Activated CD4-positive, alpha-beta T cell treated with anti-CD3 and anti-CD28 coated beads, Interleukin-2, amount 10 ng/mL, durations not matched to agents 24 days and 14 days (primary cell): ENCODE measurements at regions not wholly inside any gene's neighbourhood (a gene's known extent, or its start where the extent isn't known, plus 50 kb on each side); places are given as distances from the start of the nearest gene placed in this dataset.

Experiments
- DNase-seq: peaks from one replicate; pipeline ENCODE4 v3.0.0; 2022
- H3K27ac Mint-ChIP-seq: one replicate; pipeline ENCODE4 v1.8.0; 2022; ENCODE audit warnings: mild to moderate bottlenecking, mixed read lengths
- H3K27me3 Mint-ChIP-seq: one replicate; pipeline ENCODE4 v1.8.0; 2022; ENCODE audit warnings: mixed read lengths
- H3K36me3 Mint-ChIP-seq: one replicate; pipeline ENCODE4 v1.8.0; 2022; ENCODE audit warnings: low read depth, mild to moderate bottlenecking, mixed read lengths
- H3K4me1 Mint-ChIP-seq: one replicate; pipeline ENCODE4 v1.8.0; 2021; ENCODE audit warnings: mixed read lengths
- H3K4me3 Mint-ChIP-seq: one replicate; pipeline ENCODE4 v1.8.0; 2022; ENCODE audit warnings: mild to moderate bottlenecking, moderate library complexity, mixed read lengths
- H3K9me3 Mint-ChIP-seq: one replicate; pipeline ENCODE4 v1.8.0; 2021; ENCODE audit warnings: mixed read lengths
- intact Hi-C: fragments of 100-400 bp; cut with micrococcal nuclease; formaldehyde crosslinking; loops from one replicate; pipeline ENCODE4 v1.15.1; 2023

- H3K36me3 Mint-ChIP-seq: no peaks in the 10 kb centered on the region
- no peaks in the 10 kb centered on the region for H3K9me3 Mint-ChIP-seq
- DNase-seq: no peak
- H3K4me3 Mint-ChIP-seq: no peak overlapping the region
- H3K27me3 Mint-ChIP-seq: no peaks in the 10 kb centered on the region
- intact Hi-C loops: no loop called here
- H3K4me1 Mint-ChIP-seq: no peaks in the 10 kb centered on the region
- no peak overlapping the region for H3K27ac Mint-ChIP-seq
Measured at GRCh38 chr12:84375449-84376170, 537.0 kb downstream of the SLC6A15 start.

GRCh38 chr12:84362552-84362897 lies 550.1 kb downstream of the SLC6A15 start:
- no peak for DNase-seq
- H3K4me1 Mint-ChIP-seq: no peaks in the 10 kb centered on the region
- H3K27ac Mint-ChIP-seq: no peak overlapping the region
- no peaks in the 10 kb centered on the region for H3K27me3 Mint-ChIP-seq
- intact Hi-C loops: no loop called here
- H3K4me3 Mint-ChIP-seq: no peak overlapping the region
- no peaks in the 10 kb centered on the region for H3K9me3 Mint-ChIP-seq
- no peaks in the 10 kb centered on the region for H3K36me3 Mint-ChIP-seq

- H3K4me1 Mint-ChIP-seq: no peaks in the 10 kb centered on the region
- no peaks in the 10 kb centered on the region for H3K36me3 Mint-ChIP-seq
- intact Hi-C loops: no loop called here
- H3K9me3 Mint-ChIP-seq: no peaks in the 10 kb centered on the region
- no peak overlapping the region for H3K4me3 Mint-ChIP-seq
- no peak for DNase-seq
- H3K27me3 Mint-ChIP-seq: no peaks in the 10 kb centered on the region
- H3K27ac Mint-ChIP-seq: no peak overlapping the region
Measured at GRCh38 chr12:84361651-84362551, 550.7 kb downstream of the SLC6A15 start.

- Mint-ChIP-seq H3K9me3 (no peaks in the 10 kb centered on the region), H3K36me3 (no peaks in the 10 kb centered on the region), H3K27ac (no peak overlapping the region), H3K4me1 (no peaks in the 10 kb centered on the region), H3K27me3 (no peaks in the 10 kb centered on the region), H3K4me3 (no peak overlapping the region)
- no peak for DNase-seq
- intact Hi-C loops: no loop called here
Measured at GRCh38 chr12:84357314-84357713, 555.3 kb downstream of the SLC6A15 start.

- Mint-ChIP-seq H3K9me3 (no peaks in the 10 kb centered on the region), H3K4me1 (no peaks in the 10 kb centered on the region), H3K4me3 (no peak overlapping the region), H3K36me3 (no peaks in the 10 kb centered on the region), H3K27ac (no peak overlapping the region), H3K27me3 (no peaks in the 10 kb centered on the region)
- no peak for DNase-seq
- intact Hi-C loops: no loop called here
Measured at GRCh38 chr12:84356224-84356623, 556.4 kb downstream of the SLC6A15 start.

- Mint-ChIP-seq H3K36me3 (no peaks in the 10 kb centered on the region), H3K4me1 (no peaks in the 10 kb centered on the region), H3K9me3 (no peaks in the 10 kb centered on the region), H3K27me3 (no peaks in the 10 kb centered on the region), H3K4me3 (no peak overlapping the region), H3K27ac (no peak overlapping the region)
- intact Hi-C loops: no loop called here
- DNase-seq: no peak
Measured at GRCh38 chr12:84355561-84355960, 557.0 kb downstream of the SLC6A15 start.

- Mint-ChIP-seq H3K36me3 (no peaks in the 10 kb centered on the region), H3K27ac (no peak overlapping the region), H3K27me3 (no peaks in the 10 kb centered on the region), H3K4me1 (no peaks in the 10 kb centered on the region), H3K9me3 (no peaks in the 10 kb centered on the region), H3K4me3 (no peak overlapping the region)
- no peak for DNase-seq
- intact Hi-C loops: no loop called here
Measured at GRCh38 chr12:84348582-84348981, 564.0 kb downstream of the SLC6A15 start.

GRCh38 chr12:84341467-84342193 lies 571.0 kb downstream of the SLC6A15 start:
- Mint-ChIP-seq H3K36me3 (no peaks in the 10 kb centered on the region), H3K9me3 (no peaks in the 10 kb centered on the region), H3K4me1 (no peaks in the 10 kb centered on the region), H3K27ac (no peak overlapping the region), H3K4me3 (no peak overlapping the region), H3K27me3 (no peaks in the 10 kb centered on the region)
- no peak for DNase-seq
- intact Hi-C loops: no loop called here

- Mint-ChIP-seq H3K27me3 (no peaks in the 10 kb centered on the region), H3K4me3 (no peak overlapping the region), H3K9me3 (no peaks in the 10 kb centered on the region), H3K27ac (no peak overlapping the region), H3K36me3 (no peaks in the 10 kb centered on the region), H3K4me1 (no peaks in the 10 kb centered on the region)
- intact Hi-C loops: no loop called here
- no peak for DNase-seq
Measured at GRCh38 chr12:84336231-84336630, 576.4 kb downstream of the SLC6A15 start.

- Mint-ChIP-seq H3K27me3 (no peaks in the 10 kb centered on the region), H3K9me3 (no peaks in the 10 kb centered on the region), H3K4me1 (no peaks in the 10 kb centered on the region), H3K4me3 (no peak overlapping the region), H3K27ac (no peak overlapping the region), H3K36me3 (no peaks in the 10 kb centered on the region)
- intact Hi-C loops: no loop called here
- no peak for DNase-seq
Measured at GRCh38 chr12:84329938-84330337, 582.7 kb downstream of the SLC6A15 start.

- no peak for DNase-seq
- Mint-ChIP-seq H3K4me3 (no peak overlapping the region), H3K4me1 (no peaks in the 10 kb centered on the region), H3K36me3 (no peaks in the 10 kb centered on the region), H3K27me3 (no peaks in the 10 kb centered on the region), H3K9me3 (no peaks in the 10 kb centered on the region), H3K27ac (no peak overlapping the region)
- intact Hi-C loops: no loop called here
Measured at GRCh38 chr12:84315926-84316325, 596.7 kb downstream of the SLC6A15 start.

GRCh38 chr12:84313323-84313675 lies 599.3 kb downstream of the SLC6A15 start:
- Mint-ChIP-seq H3K27me3 (no peaks in the 10 kb centered on the region), H3K27ac (no peak overlapping the region), H3K36me3 (no peaks in the 10 kb centered on the region), H3K4me3 (no peak overlapping the region), H3K9me3 (no peaks in the 10 kb centered on the region), H3K4me1 (no peaks in the 10 kb centered on the region)
- intact Hi-C loops: no loop called here
- no peak for DNase-seq

GRCh38 chr12:84308211-84308610 lies 604.4 kb downstream of the SLC6A15 start:
- H3K27ac Mint-ChIP-seq: no peak overlapping the region
- H3K27me3 Mint-ChIP-seq: no peaks in the 10 kb centered on the region
- DNase-seq: no peak
- intact Hi-C loops: no loop called here
- H3K9me3 Mint-ChIP-seq: no peaks in the 10 kb centered on the region
- H3K4me3 Mint-ChIP-seq: no peak overlapping the region
- no peaks in the 10 kb centered on the region for H3K4me1 Mint-ChIP-seq
- no peaks in the 10 kb centered on the region for H3K36me3 Mint-ChIP-seq

- Mint-ChIP-seq H3K4me1 (no peaks in the 10 kb centered on the region), H3K9me3 (no peaks in the 10 kb centered on the region), H3K27ac (no peak overlapping the region), H3K4me3 (no peak overlapping the region), H3K27me3 (no peaks in the 10 kb centered on the region), H3K36me3 (no peaks in the 10 kb centered on the region)
- intact Hi-C loops: no loop called here
- DNase-seq: no peak
Measured at GRCh38 chr12:84305144-84305543, 607.5 kb downstream of the SLC6A15 start.
